Spleen (tissue), 11 donors: ENCODE measurements at regions not wholly inside any gene's neighbourhood (a gene's known extent, or its start where the extent isn't known, plus 50 kb on each side); places are given as distances from the start of the nearest gene placed in this dataset.

Source experiments
- DNase-seq: peaks from one replicate; pipeline ENCODE4 v3.0.0-alpha.2; 2020
- H3K27ac ChIP-seq, 8 donors: fragments of 200-600 bp; sonication (generic) in 7 of 8; 1 replicate in 4 of 8; 2 replicates in 4 of 8; pipeline versions ENCODE4 v1.5.0 to v1.8.0; 2016 to 2021; ENCODE audit warnings: inconsistent platforms in 4 of 8, mild to moderate bottlenecking in 4 of 8, moderate library complexity in 1 of 8
- H3K27me3 ChIP-seq, 7 donors: fragments of 200-600 bp; sonication (generic) in 6 of 7; replicated peaks in 1 of 7; 1 replicate in 4 of 7; 2 replicates in 3 of 7; pipeline versions ENCODE4 v1.5.0 to v1.8.0; 2016 to 2021; ENCODE audit warnings: inconsistent platforms in 3 of 7, mild to moderate bottlenecking in 1 of 7
- H3K36me3 ChIP-seq, 6 donors: fragments of 200-600 bp; sonication (generic) in 5 of 6; 1 replicate in 4 of 6; 2 replicates in 2 of 6; pipeline versions ENCODE4 v1.5.0 to v1.8.0; 2016 to 2021; ENCODE audit warnings: inconsistent platforms in 2 of 6
- H3K4me1 ChIP-seq, 6 donors: fragments of 200-600 bp; sonication (generic) in 5 of 6; 1 replicate in 3 of 6; 2 replicates in 3 of 6; pipeline versions ENCODE4 v1.5.0 to v1.8.0; 2016 to 2021; ENCODE audit warnings: inconsistent platforms in 3 of 6
- H3K4me3 ChIP-seq, 8 donors: fragments of 200-600 bp; sonication (generic) in 7 of 8; 1 replicate in 4 of 8; 2 replicates in 4 of 8; pipeline versions ENCODE4 v1.5.0 to v1.8.0; 2016 to 2021; ENCODE audit warnings: inconsistent platforms in 4 of 8, mild to moderate bottlenecking in 4 of 8, moderate library complexity in 2 of 8
- H3K9me3 ChIP-seq, 8 donors: fragments of 200-600 bp; sonication (generic) in 7 of 8; 1 replicate in 4 of 8; 2 replicates in 4 of 8; pipeline versions ENCODE4 v1.5.0 to v1.8.0; 2016 to 2021; ENCODE audit warnings: inconsistent platforms in 4 of 8
- POLR2A ChIP-seq, 3 donors: fragments of 450-650 bp; IDR thresholded peaks; one replicate each; pipeline ENCODE4 v1.5.1; 2017; ENCODE audit warnings: antibody characterized with exemption in 3 of 3, mild to moderate bottlenecking in 1 of 3
- POLR2AphosphoS5 ChIP-seq, 3 donors: sonication (generic); formaldehyde crosslinking; IDR thresholded peaks; one replicate each; pipeline ENCODE4 v1.5.1; 2017; ENCODE audit warnings: antibody characterized with exemption in 3 of 3
- WGBS, 5 donors: extraction: QIAGEN DNeasy Blood & Tissue Kit in 3 of 5; methylation state at CpG; one replicate each; pipeline versions ENCODE4 v1.1.5 to v1.1.7; 2013 to 2018; 5-methylcytosine and 5-hydroxymethylcytosine counted together
- intact Hi-C: fragments of 100-400 bp; cut with DNase I; formaldehyde crosslinking; loops from one replicate; pipeline ENCODE4 v1.15.0; 2023; ENCODE audit warnings: low total_unique reads
- TF ChIP-seq, protein P1 (sequence below), 11 experiments: fragments of 200-600 bp in 7 of 11; fragments of 450-650 bp in 4 of 11; sonication (generic) in 4 of 11; IDR thresholded peaks in 8 of 11; conservative IDR thresholded peaks in 3 of 11; 1 replicate in 7 of 11; 2 replicates in 4 of 11; pipeline versions ENCODE4 v1.4.0 to v1.8.0; 2016 to 2021; ENCODE audit warnings: antibody characterized with exemption in 11 of 11, inconsistent platforms in 4 of 11, mild to moderate bottlenecking in 1 of 11
- donor health status: healthy with polysubstance abuse.
- donor health status: DM: no; HTN: no; CAD: no; lungs with moderate emphysema.
- donor health status: DM: no; HTN: no; CAD: no.
- donor health status: Bipolar disorder and iron deficiency.
- donor health status: healthy.
- donor health status: DM: no; HTN: no; CAD: no.
- donor health status: DM: yes; HTN: yes; CAD: no.

DNA sequence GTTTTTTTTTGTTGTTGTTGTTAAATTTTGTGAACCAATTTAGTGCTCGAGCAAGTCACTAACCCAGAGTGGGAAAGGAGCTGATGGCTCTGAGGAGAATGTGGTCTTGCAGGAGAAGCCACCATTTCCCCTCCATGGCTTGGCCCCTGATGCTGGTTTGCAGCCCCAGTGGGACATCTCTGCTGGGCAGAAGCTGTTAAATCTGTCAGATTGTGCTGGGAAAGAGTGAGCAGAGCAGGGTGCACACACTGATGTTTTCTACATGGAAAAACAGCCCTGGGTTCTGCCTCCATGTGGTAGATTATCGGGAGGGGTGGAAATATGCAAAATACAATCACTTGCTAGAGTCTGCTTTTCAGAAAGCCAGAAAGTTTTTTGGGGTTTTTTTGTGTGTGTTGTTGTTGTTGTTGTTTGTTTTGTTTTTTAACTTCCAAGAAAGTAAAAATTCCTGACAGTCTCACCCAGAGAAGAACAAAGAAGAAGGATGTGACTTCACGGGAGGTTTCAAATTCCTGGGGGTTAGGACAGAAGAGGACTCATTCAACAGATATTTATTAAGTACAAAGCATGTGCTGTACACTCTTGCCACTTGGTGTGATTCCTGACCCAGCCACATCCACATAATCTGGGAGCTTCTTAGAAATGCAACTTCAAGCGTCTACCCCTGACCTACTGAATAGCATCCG lies 133.7 kb downstream of the FOXB1 start:
- Histone ChIP-seq H3K4me1 (no peaks in the 10 kb centered on the region), H3K9me3 (no peaks in the 10 kb centered on the region), H3K27me3 (peaks cover 0 to 30% (median 0%) of the 10 kb centered on the region in 7 donors), H3K36me3 (no peaks in the 10 kb centered on the region), H3K27ac (no peak overlapping the region), H3K4me3 (no peak overlapping the region)
- intact Hi-C loops, result no loop called here
- no peak for DNase-seq
- WGBS, 5 donors, result 65 to 84% (median 76%) methylated on average over 5 of the region's 5 CpGs
- TF ChIP-seq, protein P1, sequence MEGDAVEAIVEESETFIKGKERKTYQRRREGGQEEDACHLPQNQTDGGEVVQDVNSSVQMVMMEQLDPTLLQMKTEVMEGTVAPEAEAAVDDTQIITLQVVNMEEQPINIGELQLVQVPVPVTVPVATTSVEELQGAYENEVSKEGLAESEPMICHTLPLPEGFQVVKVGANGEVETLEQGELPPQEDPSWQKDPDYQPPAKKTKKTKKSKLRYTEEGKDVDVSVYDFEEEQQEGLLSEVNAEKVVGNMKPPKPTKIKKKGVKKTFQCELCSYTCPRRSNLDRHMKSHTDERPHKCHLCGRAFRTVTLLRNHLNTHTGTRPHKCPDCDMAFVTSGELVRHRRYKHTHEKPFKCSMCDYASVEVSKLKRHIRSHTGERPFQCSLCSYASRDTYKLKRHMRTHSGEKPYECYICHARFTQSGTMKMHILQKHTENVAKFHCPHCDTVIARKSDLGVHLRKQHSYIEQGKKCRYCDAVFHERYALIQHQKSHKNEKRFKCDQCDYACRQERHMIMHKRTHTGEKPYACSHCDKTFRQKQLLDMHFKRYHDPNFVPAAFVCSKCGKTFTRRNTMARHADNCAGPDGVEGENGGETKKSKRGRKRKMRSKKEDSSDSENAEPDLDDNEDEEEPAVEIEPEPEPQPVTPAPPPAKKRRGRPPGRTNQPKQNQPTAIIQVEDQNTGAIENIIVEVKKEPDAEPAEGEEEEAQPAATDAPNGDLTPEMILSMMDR (IDR thresholded peaks at IDR 0.05 in 8 of 11, conservative IDR thresholded peaks at IDR 0.05 in 3 of 11), result no peak
- TF ChIP-seq POLR2AphosphoS5 (IDR thresholded peaks at IDR 0.05) (no peak), POLR2A (IDR thresholded peaks at IDR 0.05) (no peak)

DNA sequence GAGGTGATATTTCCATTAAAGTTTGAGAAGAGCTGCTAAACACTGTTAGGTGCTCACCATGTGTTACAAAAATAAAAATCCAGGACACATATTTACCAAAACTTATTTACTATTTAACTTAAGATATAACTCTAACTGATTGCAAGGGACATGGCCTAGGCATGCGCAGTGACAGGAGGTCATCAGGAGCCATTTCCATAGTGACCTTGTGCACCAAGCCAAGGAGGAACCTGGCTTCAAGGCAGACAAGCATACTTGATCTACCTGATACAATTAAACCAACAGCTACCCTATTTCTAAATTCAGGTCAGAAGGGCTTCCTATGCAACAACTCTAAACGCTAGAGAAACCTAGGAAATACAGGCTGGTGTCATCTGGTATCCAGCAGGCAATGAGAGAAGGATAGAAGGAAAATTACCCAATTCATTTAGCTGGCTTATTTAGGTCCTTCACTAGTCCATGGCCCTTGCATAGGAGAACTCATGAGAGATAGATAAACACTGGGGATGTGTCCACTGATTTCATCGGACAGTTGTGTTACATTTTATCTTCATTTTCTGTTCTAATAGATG lies 134.4 kb downstream of the FOXB1 start:
- H3K36me3 ChIP-seq, result no peaks in the 10 kb centered on the region
- H3K27me3 ChIP-seq, result peaks cover 0 to 34% (median 0%) of the 10 kb centered on the region in 7 donors
- H3K4me3 ChIP-seq, result no peak overlapping the region
- H3K27ac ChIP-seq, result no peak overlapping the region
- 87 to 94% (median 88%) methylated on average over 3 of the region's 3 CpGs for WGBS, 5 donors
- no peak for DNase-seq
- TF ChIP-seq POLR2A (IDR thresholded peaks at IDR 0.05) (no peak), POLR2AphosphoS5 (IDR thresholded peaks at IDR 0.05) (no peak)
- TF ChIP-seq, protein P1 (IDR thresholded peaks at IDR 0.05 in 8 of 11, conservative IDR thresholded peaks at IDR 0.05 in 3 of 11), result no peak
- no peaks in the 10 kb centered on the region for H3K9me3 ChIP-seq
- intact Hi-C loops, result no loop called here
- H3K4me1 ChIP-seq, result no peaks in the 10 kb centered on the region

DNA sequence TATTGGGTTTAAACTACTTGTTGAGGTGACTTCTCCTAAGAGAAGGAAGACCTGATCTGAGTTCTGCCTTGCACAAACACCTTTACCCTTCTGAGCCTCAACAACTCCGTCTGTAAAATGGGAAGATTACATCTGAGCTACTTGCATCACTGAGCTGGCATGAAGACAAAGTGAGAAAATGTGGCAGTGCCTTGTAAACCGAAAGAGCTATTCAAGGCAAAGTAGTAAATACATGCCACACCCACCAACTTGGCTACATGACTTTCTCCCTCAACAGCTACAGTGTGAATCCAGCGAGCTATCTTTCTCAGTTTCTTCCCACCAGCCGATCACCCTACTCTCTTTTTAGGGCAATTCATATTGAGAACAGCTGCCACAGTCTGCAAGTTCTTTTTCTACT lies 148.3 kb downstream of the FOXB1 start:
- no peak for DNase-seq
- no peak overlapping the region for H3K4me3 ChIP-seq
- intact Hi-C loops, result no loop called here
- H3K27ac ChIP-seq, result no peak overlapping the region
- no peaks in the 10 kb centered on the region for H3K9me3 ChIP-seq
- TF ChIP-seq, protein P1 (IDR thresholded peaks at IDR 0.05 in 8 of 11, conservative IDR thresholded peaks at IDR 0.05 in 3 of 11), result no peak
- TF ChIP-seq POLR2A (IDR thresholded peaks at IDR 0.05) (no peak), POLR2AphosphoS5 (IDR thresholded peaks at IDR 0.05) (no peak)
- 74 to 83% (median 81%) methylated on average over 4 of the region's 4 CpGs for WGBS, 5 donors
- no peaks in the 10 kb centered on the region for H3K36me3 ChIP-seq
- H3K27me3 ChIP-seq, result peaks cover 0 to 51% (median 0%) of the 10 kb centered on the region in 7 donors
- no peaks in the 10 kb centered on the region for H3K4me1 ChIP-seq

DNA sequence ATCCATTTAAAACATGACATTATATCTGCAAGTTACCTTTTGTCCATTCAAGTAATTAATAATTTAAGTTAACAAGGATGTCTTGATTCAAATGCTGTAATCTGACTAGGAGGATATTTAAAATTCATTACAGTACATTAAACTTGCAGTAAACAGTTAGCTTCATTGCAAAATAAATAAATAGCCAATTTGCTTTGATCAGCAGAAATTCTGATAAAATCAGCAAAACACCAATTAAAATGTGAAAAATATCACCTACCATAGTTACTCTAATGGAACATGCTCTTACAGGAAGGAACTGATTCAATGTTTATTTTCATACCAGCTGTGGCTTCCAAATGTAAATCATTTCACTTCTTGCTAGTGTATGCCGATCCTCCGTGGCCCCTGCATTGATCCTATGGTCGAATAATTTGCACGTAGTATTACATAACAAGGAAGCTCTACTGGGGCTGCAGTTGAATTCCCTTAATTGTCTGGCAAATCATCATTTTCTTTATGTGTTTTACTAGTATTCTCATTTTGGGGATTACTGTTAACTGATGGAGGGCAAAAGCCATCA lies 150.7 kb downstream of the FOXB1 start:
- H3K27ac ChIP-seq, result no peak overlapping the region
- H3K4me3 ChIP-seq, result no peak overlapping the region
- intact Hi-C loops, result no loop called here
- no peaks in the 10 kb centered on the region for H3K36me3 ChIP-seq
- H3K9me3 ChIP-seq, result no peaks in the 10 kb centered on the region
- no peak for TF ChIP-seq POLR2A (IDR thresholded peaks at IDR 0.05)
- TF ChIP-seq, protein P1 (IDR thresholded peaks at IDR 0.05 in 8 of 11, conservative IDR thresholded peaks at IDR 0.05 in 3 of 11), result no peak
- TF ChIP-seq POLR2AphosphoS5 (IDR thresholded peaks at IDR 0.05), result no peak
- 30 to 50% (median 39%) methylated on average over 4 of the region's 4 CpGs for WGBS, 5 donors
- H3K4me1 ChIP-seq, result no peaks in the 10 kb centered on the region
- H3K27me3 ChIP-seq, result peaks cover 0 to 42% (median 2%) of the 10 kb centered on the region in 7 donors
- no peak for DNase-seq
